NCI-H2107 (cell line): ENCODE measurements at regions not wholly inside any gene's neighbourhood (a gene's known extent, or its start where the extent isn't known, plus 50 kb on each side); places are given as distances from the start of the nearest gene placed in this dataset.

Source experiments
- DNase-seq: peaks from one replicate; lab custom pipeline; 2025; lab: John Stamatoyannopoulos, UW

DNA sequence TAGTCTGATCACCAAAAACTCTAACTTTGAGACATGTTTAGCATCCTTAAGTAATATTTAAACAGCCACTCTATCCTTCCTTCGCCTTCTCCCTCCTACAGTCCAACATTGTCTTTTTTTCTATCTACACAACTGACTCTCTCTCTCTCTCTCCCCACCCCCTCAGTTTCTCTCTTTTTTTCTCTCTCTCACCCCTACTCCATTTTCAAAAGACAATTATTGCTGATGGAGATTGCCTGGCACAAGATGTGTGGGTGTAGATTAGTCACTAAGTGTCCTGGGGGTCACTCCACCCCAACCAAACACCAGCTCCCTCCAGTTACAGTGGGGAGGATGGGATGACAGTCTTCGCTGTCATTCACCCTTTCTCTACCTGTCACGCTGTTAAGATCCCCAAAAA lies 94.5 kb upstream of the NFIA start:
- DNase-seq: no peak

DNA sequence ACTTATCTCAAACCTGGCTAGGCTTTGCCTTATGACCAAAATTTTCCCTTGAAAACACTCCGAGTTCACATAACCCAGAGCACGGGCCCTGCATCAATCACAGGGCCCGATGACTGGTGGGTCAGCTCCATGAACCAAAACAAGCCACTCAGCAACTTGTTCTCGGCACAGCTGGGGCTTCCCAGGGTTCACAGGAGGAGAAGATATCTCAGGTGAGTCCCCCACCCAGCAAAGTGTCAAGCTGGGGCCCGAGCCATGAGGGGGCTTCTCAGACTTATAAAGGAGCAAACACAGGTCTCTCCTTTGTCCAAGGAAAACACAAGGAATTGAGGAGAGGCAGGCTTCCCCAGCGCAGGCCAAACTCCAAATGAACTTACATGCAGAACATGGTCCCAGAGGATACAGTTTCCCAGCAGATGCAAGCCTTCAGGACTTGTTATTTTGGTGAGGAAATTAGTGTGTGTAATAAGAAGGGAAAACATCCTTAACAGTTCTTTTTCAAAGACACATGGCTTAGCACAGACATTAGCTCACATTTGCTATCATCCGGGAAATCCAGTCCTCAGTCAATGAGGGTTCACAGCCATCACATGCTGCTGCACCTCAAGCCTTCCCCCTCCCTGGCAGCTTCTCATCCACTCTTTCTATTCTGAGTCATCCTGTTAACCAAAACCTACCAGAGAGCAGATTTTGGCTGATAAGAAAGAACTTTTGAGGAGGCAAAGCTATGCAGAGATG lies 98.1 kb upstream of the NFIA start:
- DNase-seq: no peak

DNA sequence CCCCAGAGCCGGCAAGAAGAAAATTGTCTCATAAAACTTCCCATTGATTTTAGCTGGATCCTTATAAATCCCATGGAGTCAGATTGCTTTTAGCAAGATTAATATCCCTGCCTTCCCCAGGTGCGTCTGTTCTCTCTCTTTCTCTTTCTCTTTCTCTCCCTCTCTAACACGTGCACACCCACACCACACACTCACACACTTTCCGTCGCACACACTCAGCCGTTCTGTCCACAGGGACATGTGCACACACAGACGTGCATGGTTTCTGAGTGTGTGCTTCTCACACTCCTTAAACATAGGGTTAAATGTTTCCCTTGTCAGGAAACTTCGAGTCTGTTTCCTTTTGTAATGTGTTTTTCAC lies 98.7 kb upstream of the NFIA start:
- no peak for DNase-seq

DNA sequence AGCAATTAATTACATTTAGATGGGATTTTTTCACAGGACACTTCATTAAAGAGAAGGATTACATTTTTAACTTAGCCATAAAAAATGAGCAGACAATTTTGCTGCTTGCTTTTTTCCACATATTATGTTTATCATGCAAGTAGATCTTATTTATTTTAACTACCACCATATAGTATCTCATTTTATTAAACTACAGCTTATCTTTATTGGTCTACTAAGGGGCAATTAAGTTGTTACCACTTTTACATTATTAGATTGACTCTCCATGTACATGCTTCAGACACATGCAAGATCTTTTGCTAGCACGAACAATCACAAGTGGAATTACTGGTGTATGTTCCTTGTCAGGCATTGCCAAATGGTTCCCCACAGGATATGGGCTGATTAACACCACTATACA lies 99.8 kb upstream of the NFIA start:
- DNase-seq: no peak

DNA sequence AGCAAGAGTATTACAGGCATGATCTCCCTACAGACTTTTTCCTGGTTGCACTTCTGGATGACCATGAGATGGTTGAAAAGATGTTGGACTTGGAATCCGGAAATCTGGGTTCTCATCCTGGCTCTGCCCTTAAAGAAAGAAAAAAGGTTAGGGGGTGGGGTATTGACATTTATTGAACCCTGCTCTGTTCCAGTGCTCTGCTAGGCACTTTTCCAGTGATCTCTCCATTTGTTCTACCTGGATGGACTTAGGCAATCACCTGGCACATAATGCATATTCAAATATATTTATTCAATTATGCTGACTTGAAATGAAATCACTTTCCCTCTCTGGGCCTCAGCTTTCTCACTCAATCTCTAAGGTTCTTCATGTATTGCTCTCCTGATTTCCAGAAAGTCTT lies 101.0 kb upstream of the NFIA start:
- DNase-seq: no peak

DNA sequence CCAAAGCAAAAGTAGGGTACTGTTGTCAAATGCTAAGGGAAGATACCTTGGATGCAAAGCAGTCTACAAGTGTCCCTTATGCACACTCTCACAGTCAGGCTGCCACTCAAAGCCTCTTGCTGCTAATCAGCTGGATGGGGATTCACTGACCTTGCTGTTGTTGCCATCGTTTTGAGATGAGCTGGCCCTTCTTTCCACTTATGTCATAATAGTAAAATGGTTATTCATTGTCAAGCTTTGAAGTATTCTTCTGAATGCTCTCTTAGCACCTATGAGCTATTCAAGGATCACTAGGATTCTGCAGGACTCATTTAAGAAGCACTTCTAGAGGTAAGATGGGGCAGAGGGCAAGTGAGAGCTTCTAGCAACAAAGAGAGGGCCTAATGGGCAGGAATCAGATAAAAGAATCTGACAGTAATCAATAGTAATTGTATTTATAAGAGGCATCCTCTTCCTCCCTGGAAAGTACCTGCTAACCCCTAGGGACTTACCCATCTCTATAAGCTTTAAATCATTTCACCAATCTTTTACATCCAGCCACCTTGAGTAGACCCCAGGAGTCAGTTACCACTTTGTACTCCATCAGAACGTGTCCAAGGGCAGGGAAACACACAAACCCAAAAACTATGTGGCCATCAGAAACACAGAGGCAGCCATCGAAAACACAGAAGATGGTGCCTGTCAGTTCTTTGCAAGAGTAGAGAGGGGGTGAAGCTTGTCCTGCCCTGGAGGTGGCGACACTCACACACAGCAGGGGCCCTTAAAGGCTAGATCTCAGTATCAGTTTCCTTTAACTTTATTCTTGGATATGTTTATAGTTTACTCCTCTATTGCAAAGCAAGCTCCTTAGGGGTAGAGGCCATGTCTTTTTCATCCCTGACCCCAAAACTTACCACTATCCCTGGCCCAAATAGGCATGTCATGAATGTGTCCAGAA lies 103.7 kb upstream of the NFIA start:
- DNase-seq: no peak

DNA sequence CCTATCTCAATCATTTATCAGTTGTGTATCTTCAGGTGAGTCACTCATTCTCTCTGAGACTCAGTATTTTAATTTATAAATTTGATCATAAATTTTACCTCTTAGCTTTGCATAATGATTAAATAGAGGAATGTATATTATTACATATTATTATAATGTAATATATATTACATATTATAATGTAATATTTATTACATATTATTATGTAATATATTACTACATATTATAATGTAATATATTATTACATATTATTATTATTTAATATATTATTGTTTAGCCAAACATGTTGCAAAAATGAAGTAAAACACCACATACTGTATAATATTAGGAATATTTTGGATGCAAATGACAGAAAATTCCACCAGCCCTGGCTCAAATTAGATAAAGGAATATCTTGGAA lies 104.7 kb upstream of the NFIA start:
- DNase-seq: no peak

DNA sequence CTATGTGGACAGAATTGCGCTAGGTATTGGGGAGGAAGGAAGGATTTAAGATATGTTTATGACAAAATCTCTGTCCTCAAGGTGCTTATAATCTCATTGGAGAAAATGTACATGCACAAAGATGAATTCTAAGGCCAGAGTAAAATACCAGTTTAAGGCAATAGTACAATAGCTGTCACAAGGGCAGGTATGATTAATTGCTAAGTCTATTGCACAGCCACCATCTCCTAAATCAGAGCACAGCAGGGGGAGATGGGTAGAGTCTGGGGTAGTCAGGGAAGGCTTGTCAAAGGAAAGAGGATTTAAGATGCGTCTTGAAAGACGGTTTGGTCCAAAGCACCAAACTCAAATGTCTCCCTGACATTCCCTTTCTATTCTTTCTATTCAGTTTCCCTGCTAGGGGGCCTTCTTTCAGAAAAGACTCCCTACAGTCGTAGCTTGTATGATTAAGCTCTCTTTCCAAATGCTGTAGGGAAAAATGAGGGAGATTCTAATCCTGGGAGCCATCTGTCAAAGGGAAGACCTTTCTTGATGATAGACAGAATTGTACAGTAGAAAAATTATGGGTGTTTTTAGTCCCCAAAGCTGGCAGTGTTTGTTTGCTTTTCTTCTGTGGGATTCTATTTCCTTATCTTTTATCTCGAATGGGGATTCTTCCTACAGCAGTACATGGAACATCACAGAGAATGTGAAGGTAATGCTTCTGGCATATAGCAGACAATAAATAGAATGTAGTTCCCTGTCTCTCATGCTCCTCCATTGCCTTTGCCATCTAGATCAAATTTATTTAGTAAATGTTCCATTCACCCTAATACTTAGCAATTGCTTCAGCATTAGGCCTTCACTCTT lies 107.6 kb upstream of the NFIA start:
- no peak for DNase-seq

DNA sequence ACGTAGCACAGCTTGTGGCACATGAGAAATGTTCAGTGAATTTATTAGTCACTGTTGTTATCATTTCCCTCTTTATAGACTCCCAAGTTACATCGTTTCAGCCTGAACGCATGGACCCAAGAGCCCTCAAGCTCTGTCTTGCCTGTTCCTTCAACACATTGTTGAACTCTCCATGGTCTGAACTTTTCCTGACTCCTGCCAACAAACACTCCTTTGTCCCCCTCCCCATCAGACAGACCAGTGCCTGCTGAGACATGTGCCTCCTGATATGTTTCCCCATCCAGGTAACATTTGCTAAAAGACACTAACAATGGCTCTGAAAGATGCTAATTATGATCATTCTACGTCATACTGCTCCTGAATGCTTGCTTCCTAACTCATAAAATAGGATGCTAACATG lies 108.7 kb upstream of the NFIA start:
- no peak for DNase-seq

DNA sequence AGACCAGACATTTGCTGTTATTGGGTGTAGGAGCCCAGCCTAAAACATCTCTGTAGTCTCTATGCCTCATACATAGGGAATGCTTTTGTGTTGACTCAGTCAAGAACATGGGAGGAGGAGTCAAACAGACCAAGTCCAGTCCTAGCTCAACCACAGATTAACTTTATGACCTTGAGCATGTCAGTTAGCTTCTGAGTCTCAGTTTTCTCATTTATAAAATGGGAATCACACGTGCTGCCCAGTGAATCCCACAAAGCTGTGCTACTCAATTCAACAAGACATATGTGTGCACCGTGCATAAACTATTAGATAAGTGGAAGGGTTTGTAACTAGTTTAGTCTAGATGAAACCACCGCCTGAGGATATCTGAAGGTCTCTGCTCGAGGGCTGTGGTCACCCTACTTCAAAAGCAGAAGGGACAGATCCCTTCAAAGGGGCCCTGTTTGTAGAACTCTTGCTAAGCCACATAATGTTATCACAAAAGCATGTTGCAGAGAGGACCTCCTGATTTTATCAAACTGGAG lies 109.5 kb upstream of the NFIA start:
- DNase-seq: no peak

DNA sequence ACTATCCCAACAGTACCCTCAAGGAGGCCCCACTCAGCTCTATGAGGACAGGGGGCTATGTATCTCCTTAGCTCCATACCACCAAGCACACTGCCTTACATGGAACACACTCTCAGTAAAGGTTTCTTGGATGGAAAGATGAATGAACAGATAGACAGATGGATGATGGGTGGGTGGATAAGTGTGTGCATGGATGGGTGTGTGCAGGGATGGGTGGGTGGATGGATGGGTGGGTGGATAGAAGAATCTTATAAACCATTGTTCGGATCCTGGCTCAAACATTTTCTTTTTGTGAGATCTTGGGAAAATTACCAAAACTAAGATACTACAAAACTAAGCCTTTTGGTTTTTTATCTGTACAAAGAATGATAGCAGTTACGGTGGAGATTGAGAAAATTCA lies 111.0 kb upstream of the NFIA start:
- no peak for DNase-seq

DNA sequence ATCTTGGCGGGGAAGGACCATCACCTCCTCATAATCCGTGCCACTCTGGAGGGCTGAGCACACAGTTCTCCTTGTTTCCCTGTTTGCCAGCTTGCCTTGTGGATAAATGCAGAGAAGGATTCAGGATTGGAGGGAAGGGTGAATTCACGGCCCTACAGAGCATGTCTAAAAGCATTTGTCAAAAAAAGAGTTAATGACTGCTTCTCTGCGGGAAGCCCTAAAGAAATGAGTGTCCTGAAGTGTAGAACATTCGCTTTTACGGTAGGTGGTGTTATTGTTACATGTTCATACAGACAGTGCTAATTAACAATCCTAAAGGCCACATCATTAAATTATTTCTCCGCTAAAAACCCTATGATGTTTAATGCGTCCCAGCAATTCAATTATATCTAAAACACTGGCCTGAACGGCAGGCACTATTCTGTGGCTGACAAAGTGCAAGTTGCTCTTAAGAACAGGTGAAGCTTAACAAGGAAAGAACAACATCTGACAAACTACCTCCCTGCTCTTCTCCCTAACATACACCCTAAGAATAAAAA lies 112.3 kb upstream of the NFIA start:
- no peak for DNase-seq

DNA sequence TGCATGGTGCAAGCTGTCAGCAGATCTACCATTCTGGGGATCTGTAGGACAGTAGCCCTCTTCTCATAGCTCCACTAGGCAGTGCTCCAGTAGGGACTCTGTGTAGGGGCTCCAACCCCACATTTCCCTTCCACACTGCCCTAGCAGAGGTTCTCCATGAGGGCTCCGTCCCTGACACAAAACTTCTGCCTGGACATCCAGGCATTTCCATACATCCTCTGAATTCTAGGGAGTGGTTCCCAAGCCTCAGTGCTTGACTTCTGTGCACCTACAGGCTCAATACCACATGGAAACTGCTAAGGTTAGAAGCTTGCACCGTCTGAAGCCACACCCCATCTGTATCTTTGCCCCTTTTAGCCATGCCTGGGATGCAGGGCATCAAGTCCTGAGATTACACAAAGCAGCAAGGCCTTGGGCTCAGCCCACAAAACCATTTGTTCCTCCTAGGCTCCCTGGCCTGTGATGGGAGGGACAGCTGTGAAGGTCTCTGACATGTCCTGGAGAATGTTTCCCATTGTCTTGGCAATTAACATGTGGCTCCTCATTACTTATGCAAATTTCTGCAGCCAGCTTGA lies 117.0 kb upstream of the NFIA start:
- DNase-seq: no peak

DNA sequence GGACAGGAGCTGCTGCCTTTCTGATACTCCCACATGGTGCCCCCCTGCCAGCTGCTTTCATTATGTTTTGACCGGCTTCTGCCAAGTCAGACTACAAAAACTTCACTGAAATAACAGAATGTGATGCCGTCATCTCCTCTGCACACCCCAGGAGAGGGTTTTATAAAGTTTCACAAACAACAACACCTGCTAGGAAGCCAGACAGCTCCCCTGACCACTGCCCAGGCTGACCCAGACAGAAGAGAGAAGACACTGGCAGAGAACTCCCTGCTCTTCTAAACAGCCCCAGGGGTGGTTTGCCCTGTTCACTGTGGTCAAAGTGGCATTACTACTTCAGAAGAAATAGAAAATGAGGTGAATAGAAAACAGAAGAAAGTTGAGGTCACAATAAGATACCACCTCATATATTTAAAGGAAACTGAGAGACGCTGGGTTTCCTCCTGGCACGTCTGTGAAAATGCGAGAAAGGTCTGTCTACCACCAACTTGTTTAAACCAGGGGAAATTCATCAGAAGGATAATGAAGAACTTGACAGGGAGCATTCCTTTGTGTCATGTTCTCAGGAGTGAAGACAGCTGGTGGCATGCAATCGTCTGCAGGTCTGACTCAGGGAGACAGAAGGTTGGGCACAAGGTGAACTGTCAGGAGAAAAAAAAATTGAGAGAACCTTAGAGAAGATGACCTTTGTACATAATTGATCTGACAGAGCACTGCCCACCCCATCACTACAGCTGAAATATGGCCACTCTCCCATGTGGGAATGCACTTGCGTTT lies 119.0 kb upstream of the NFIA start:
- no peak for DNase-seq

DNA sequence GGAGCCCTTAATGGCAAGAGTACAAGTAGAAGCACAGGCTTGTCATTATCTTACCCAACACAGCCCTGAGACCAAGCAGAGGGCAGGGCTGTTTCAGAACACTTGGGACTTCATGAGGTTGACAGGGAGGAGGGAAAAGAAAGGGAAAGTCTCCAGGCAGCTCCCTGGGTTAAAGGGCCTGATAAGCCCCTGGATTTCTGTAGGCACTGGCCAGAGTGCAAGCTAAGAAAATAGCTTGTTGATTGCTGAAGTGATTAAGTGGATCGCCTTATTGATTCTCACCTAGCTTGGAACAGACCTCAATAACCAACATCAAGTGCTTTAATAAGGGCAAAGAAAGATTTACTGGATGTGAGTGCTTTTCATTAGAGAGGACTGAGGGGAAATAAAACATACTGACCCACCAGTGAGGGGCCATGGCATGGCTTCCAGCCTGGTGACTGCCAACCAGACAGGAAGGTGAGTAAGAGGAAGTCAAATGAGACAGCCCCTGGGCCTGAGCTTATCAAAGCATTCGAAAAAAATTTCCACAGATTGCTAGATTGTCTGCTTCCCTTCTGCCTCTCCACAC lies 121.4 kb upstream of the NFIA start:
- no peak for DNase-seq

DNA sequence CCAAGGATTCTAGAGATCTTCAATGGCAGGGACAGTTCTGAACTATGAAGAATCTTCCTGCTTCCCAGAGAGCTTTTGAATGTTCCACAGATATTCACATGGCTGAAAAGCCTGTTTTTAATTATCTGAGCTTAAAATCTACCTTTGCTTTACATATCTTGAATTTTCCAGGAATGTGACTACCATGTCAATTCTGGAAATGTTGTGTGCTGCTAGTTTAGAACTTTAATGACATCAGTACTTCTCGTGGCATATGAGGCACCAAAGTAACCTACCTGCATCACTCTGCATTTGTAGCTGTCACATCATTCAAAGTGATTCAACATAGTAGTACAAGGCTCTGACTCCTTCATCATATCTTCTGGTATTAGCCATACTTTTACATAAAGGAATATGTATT lies 122.7 kb upstream of the NFIA start:
- no peak for DNase-seq

DNA sequence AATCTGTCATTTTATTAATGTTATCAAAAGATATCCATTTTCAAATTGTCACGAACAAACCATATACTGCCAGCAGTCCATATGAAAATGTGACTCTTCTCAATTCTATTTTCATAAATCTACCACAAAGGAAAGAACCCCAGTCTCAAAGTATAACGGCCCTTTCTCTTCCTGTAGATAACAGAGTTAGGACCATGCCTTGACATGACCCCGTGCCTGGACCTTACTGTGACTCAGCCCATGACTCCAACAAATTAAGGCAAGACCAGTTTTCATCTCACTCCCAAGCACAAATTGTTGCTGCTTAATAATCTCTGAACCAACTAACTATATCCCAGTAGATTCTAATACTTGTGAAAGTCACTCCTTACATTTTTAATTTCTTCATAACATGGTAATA lies 124.4 kb upstream of the NFIA start:
- DNase-seq: no peak

DNA sequence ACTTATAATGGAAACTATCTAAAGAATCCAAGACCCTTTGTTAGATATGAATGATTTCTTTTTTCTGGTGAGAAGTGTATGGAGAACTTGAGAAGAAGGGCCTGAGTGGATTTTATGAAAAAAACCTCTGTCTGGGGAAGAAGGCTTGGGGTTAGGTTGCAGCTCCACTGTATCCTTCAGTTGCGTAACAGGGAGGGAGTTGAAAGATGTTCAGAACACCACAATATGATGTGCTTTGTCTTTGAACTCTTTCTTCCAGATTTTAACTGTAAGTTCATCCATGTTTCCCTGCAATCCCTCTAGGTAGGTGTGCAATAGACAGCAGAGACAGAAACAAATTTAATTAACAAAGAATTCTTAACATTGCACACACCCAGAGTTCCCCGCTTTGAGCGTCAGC lies 125.8 kb upstream of the NFIA start:
- no peak for DNase-seq

DNA sequence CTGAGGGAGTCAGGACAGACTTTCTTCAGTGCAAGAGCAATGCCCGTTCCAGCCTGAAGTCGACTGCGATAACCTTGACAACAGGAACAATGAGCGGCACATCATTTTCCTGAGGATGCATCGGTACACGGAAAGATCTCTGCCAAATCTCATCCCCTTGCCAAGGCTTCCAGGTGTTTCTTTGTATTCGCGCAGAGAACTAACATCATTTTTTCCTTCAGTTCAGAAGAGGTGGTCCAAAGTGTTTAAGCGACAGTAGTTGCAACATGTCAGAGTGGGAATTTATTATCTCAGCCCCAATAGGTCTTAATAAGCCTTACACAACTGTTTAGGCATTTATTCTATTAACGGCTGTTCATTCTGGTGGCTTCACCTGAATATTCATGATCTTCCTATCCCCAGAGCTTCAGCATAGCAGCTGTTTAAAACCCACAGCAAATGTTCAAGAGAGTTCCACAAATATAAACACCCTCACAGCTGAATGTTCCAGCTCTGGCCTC lies 129.7 kb upstream of the NFIA start:
- DNase-seq: no peak
